HK-2 (cell line): ENCODE measurements at regions not wholly inside any gene's neighbourhood (a gene's known extent, or its start where the extent isn't known, plus 50 kb on each side); places are given as distances from the start of the nearest gene placed in this dataset.
"Not testable (repeated sequence)": the region's sequence is repeated elsewhere in the genome, so short reads cannot be mapped to it uniquely, and the experiment has no call there.

Source experiments
- DNase-seq: peaks from one replicate; pipeline ENCODE4 v3.0.0-alpha.2; 2018; ENCODE audit not compliant: unreplicated experiment

DNA sequence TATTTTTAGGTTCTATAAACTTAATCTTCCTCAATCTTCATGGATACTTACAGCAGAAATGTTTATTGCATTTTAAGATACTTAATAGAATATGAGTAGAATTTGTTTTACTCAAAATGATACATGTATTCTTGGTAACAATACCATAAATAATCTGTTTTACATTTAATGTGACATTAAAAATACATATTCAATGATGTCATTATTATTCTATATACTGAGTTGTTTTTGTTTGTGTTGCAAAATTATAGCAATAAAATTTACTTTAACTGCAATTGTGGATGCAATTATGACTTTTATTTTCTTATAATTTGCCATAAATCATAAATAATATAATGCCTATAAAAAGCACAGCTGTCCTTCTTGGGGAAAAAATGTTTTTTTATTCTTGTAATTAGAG is 275.9 kb upstream of the CCNG1 start:
- DNase-seq = no peak

- no peak for DNase-seq
Observed at GRCh38 chr5:163162645-163163044, 274.8 kb upstream of the CCNG1 start.

DNA sequence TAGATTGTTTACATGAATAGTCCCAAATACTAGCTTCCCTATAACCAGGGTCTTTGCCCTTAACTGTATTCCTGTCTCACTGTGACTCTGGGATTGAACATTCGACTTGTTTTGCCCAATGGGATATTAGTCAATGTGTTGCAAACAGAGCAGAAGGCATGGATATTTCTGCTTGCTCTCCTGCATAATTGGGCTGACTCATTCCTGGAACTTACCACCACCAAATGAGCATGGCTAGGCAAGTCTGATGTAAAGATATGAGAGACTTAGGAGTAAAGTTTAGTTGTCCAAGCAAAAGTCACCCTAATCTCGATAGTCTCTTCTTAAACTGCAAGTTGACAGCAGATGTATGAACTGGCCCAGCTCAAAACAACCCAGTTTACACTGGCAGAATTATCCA is 273.5 kb upstream of the CCNG1 start:
- no peak for DNase-seq

- no peak for DNase-seq
Observed at GRCh38 chr5:163165277-163165676, 272.1 kb upstream of the CCNG1 start.

GRCh38 chr5:163170161-163170560 is 267.2 kb upstream of the CCNG1 start:
- DNase-seq = not testable (repeated sequence)

DNA sequence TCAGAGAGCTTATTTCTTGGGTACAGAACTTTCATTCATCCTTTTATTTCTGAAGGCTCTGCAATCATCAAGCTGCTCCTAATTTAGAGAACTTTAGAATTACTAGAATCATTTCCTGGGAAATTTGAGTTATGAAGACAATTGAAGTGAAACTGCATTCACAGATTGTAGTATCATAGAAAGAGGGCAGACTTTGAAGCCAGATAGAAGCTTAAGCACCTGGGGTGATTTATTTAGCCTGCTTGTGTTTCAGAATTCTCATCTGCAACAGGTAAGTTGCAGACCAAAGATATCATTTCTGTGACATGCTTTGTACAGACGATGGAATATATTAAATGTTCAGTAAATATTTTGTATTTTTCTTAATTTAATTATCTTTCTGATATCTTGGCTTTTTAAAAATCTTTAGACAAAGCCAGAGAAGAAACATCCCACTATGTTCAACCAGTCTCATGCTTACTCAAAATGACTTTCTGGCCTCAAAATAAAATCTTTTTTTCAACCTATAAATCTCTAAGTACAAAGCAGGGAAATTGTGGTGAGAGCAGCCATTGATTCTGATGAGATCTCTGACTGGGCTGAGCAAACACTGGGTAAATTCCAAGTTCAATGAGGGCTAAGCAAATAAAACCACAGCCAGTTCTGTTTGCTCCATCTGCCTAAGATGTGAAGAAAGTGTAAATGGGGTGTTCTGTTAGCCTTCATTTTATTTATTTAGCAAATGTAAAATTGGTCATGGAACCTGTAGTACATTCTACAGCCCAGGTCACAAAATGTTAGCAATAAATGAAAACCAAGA is 264.7 kb upstream of the CCNG1 start:
- no peak for DNase-seq

- DNase-seq = no peak
Observed at GRCh38 chr5:163177971-163178370, 259.4 kb upstream of the CCNG1 start.

DNA sequence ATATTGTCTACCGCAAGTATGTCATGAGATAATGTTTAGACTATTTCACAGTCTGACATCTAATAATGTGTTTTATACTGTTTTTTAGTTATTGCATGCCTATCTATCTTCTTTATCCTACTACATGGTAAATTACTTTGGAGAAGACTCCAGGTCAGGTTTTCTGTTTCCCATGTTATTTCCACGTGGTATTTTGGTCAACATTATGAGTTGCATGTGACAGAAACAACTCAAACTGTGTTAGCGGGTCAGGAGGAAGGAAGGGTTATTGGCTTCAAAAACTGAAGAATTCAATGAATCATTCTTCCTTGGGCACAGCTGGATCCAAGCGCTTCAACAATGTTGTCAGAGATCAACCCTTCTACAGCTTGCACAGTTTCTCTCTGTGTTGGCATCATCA is 252.1 kb upstream of the CCNG1 start:
- no peak for DNase-seq

DNA sequence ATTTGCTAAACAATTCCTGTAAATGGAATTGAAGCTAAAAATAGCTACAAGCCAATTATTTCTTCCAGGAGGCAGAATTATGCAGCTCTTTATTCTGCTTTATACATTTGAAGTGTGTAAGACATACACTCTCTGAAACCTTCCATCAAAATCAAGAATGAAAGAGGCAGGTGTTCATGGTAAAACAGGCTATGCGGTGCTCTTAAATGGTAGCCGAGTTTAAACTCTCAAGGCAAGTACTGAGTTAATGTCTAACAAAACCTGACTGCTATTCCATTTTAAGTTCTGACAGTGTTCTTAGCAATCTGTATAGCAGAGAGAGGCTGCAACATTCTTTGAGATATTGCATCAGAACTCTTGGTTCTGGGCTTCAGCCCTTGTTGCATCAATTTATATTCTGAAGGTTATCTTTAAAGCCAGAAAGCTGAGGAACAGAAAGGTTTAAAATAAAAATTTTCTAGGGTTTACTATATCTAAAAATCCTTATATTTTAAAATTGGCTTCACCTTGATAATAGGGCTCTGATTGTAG is 248.3 kb upstream of the CCNG1 start:
- DNase-seq = no peak

GRCh38 chr5:163190283-163190682 is 247.1 kb upstream of the CCNG1 start:
- no peak for DNase-seq

DNA sequence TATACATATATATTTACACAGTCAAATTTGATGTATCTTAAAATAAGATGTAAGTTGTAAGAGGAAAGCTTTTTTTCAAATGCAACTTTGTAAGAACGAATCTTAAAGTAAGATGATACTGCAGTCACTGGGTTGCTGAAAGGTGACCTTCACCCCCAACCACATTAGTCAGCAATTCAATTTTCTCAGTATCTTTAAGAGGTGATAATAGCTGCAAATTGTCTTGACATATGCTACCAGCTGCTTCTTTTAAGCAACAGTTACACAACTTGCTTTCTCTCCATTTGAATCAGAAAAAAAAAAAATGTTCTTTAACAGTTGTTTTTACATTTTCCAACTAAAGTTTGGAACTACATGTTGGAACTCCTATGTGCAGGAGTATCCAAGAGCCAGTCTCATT is 246.6 kb upstream of the CCNG1 start:
- DNase-seq = no peak

DNA sequence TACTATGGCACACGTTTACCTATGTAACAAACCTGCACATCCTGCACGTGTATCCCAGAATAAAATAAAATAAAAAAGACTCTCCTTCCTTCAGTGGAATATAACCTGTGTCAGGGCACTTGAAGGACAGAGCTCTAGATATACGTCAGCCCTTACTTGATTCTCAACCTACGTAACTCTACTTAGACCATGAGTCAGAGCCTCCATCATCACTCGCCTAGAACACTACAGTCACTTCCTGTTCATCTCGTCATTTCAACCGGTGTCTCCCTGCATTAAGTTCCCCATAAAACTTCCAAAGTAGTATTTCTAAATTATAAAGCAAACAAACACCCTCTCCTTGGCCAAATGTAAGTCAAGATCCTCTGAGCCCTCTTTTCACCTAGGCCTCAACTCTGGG is 243.5 kb upstream of the CCNG1 start:
- DNase-seq = no peak

DNA sequence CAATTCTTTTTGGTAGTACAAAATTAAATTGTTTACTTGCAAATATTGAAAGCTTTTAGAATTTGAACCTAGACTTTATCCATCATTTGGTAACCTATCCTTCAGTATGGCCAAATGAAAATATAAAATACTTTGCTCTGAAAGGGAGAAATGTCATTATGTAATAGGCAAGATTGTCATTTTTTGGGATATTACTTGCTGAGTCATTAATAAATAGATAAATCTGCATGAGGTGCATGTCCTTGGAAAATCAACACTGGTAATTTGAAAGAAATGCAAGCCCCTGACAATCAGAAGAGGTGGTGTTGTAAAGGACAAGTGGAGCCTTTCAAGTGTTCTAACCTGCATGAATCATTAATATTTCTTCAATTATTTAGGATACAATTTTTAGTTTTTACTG is 231.8 kb upstream of the CCNG1 start:
- no peak for DNase-seq

DNA sequence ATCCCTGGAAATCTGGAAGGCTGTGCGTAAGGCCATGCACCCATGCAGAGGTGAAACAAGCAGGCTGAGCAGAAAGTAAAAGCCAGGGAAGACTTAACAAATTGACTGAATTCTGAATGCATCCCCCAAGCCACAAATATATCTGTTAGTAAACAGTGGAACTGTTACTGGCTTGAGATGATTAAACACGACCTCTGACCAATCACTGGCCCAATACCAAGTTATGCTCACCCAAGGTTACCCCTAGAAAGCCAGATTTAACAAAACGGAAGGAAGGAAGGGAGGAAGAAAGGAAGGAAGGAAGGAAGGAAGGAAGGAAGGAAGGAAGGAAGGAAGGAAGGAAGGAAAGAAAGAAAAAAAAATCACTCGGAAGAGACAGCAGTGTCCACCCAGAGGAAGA is 215.8 kb upstream of the CCNG1 start:
- DNase-seq = no peak

GRCh38 chr5:163222982-163223381 is 214.4 kb upstream of the CCNG1 start:
- no peak for DNase-seq

DNA sequence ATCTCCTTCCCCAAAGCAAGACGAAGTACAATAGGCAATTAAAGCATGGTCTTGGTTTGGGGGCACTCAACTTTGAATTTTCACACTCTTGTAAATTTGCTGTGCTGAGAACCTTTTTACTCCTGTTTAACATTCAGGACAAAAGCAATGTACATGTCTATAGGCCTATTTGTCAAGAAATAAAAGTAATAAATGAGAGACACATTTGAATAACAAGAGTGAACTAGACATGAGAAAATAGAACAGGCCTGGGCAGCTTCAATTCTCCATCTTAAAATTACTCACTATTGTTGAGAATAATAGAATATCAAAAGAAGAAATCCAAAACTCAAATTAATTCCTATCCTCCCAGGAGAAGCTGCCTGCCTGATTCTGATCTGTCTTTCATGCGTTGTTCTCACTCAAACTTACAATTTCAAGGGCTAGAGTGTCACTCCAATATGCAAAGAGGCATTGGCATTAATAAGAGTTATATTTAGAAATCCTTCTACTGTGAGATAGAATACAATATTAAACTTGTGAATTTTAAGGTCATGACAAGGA is 192.9 kb upstream of the CCNG1 start:
- DNase-seq = no peak

- DNase-seq = no peak
Observed at GRCh38 chr5:163245584-163245983, 191.8 kb upstream of the CCNG1 start.

GRCh38 chr5:163248333-163248732 is 189.1 kb upstream of the CCNG1 start:
- DNase-seq = no peak

- DNase-seq = no peak
Observed at GRCh38 chr5:163248871-163249270, 188.5 kb upstream of the CCNG1 start.

DNA sequence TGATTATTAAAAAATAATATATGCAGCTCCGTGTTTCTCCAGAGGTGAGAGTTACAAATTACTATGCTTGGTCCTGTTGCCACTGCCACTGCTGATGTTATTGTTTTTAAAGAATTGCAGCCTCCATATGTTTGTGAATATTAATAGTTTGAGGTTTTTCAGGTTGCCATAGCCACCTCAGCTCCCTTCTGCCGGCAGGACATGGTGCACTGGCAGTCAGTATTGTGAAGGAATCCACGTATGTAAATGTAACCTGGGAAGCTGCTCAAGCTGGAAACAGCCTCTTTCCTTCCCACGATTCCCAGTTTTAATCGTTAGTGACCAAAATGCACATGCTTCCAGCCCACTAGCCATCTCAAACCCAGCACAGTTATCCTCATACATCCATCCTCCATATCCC is 184.4 kb upstream of the CCNG1 start:
- DNase-seq = no peak

GRCh38 chr5:163259495-163259894 is 177.9 kb upstream of the CCNG1 start:
- DNase-seq = no peak

DNA sequence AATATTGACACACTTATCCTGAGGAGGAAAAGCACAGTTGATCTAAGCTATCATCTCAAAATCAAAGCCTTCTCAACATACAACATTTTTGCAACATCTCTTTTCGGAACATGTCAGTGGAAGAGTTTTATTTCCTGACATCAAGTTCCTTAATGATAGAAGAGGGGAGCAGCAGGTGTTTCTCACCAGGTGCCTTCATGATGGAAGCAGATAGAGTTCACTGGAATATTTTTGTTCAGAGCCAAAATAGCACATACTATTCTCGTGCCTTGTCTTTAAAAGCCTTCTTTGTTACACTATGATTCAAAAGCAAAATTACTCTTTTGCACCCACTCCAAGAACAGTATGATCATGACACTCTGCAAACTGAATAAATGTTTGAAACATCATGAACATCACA is 176.9 kb upstream of the CCNG1 start:
- DNase-seq = no peak

GRCh38 chr5:163260961-163261360 is 176.4 kb upstream of the CCNG1 start:
- DNase-seq = no peak
